SJSA1 (cell line): ENCODE measurements at regions not wholly inside any gene's neighbourhood (a gene's known extent, or its start where the extent isn't known, plus 50 kb on each side); places are given as distances from the start of the nearest gene placed in this dataset.

Experiments used
- DNase-seq, 2 experiments: peaks; one replicate each; pipeline ENCODE4 v3.0.0-alpha.2; 2015 to 2020; ENCODE audit warnings: low spot score in 2 of 2, low read depth in 1 of 2
- H3K27ac ChIP-seq: fragments of 250-450 bp; sonication (Bioruptor Pico); 2 replicates; pipeline ENCODE4 v1.5.1; 2020; ENCODE audit warnings: mild to moderate bottlenecking, moderate library complexity
- H3K27me3 ChIP-seq: fragments of 250-450 bp; sonication (Bioruptor Pico); replicated peaks from 2 replicates; pipeline ENCODE4 v1.5.1; 2020; ENCODE audit warnings: mild to moderate bottlenecking, moderate library complexity
- H3K36me3 ChIP-seq: fragments of 250-450 bp; sonication (Bioruptor Pico); 2 replicates; pipeline ENCODE4 v1.5.1; 2020; ENCODE audit warnings: mild to moderate bottlenecking
- H3K4me1 ChIP-seq: fragments of 250-450 bp; sonication (Bioruptor Pico); replicated peaks from 2 replicates; pipeline ENCODE4 v1.6.1; 2021; ENCODE audit warnings: mild to moderate bottlenecking
- H3K4me3 ChIP-seq: fragments of 250-450 bp; sonication (Bioruptor Pico); 2 replicates; pipeline ENCODE4 v1.5.1; 2020; ENCODE audit warnings: mild to moderate bottlenecking
- H3K9me3 ChIP-seq: fragments of 250-450 bp; sonication (Bioruptor Pico); replicated peaks from 2 replicates; pipeline ENCODE4 v1.5.1; 2020; ENCODE audit warnings: mild to moderate bottlenecking

- no peak for DNase-seq
- no peaks in the 10 kb centered on the region for H3K9me3 ChIP-seq
- H3K4me3 ChIP-seq: no peak overlapping the region
- no peak overlapping the region for H3K27ac ChIP-seq
- no peaks in the 10 kb centered on the region for H3K4me1 ChIP-seq
- H3K36me3 ChIP-seq: no peaks in the 10 kb centered on the region
- H3K27me3 ChIP-seq: no peaks in the 10 kb centered on the region
Observed at GRCh38 chr20:11604339-11604738, 313.4 kb upstream of the BTBD3 start.

GRCh38 chr20:11607047-11607446 is 310.6 kb upstream of the BTBD3 start:
- Histone ChIP-seq H3K27ac (no peak overlapping the region), H3K36me3 (no peaks in the 10 kb centered on the region), H3K4me3 (no peak overlapping the region), H3K4me1 (no peaks in the 10 kb centered on the region), H3K9me3 (no peaks in the 10 kb centered on the region), H3K27me3 (no peaks in the 10 kb centered on the region)
- DNase-seq: no peak

- DNase-seq: no peak
- Histone ChIP-seq H3K4me3 (no peak overlapping the region), H3K27ac (no peak overlapping the region), H3K36me3 (no peaks in the 10 kb centered on the region), H3K9me3 (no peaks in the 10 kb centered on the region), H3K27me3 (no peaks in the 10 kb centered on the region), H3K4me1 (no peaks in the 10 kb centered on the region)
Observed at GRCh38 chr20:11608736-11609135, 309.0 kb upstream of the BTBD3 start.

GRCh38 chr20:11624704-11625103 is 293.0 kb upstream of the BTBD3 start:
- Histone ChIP-seq H3K4me1 (no peaks in the 10 kb centered on the region), H3K9me3 (no peaks in the 10 kb centered on the region), H3K27me3 (no peaks in the 10 kb centered on the region), H3K36me3 (no peaks in the 10 kb centered on the region), H3K4me3 (no peak overlapping the region), H3K27ac (no peak overlapping the region)
- no peak for DNase-seq

- no peaks in the 10 kb centered on the region for H3K4me1 ChIP-seq
- no peak for DNase-seq
- no peak overlapping the region for H3K4me3 ChIP-seq
- no peaks in the 10 kb centered on the region for H3K9me3 ChIP-seq
- no peaks in the 10 kb centered on the region for H3K27me3 ChIP-seq
- H3K27ac ChIP-seq: no peak overlapping the region
- H3K36me3 ChIP-seq: no peaks in the 10 kb centered on the region
Observed at GRCh38 chr20:11626551-11626950, 291.1 kb upstream of the BTBD3 start.

- Histone ChIP-seq H3K4me3 (no peak overlapping the region), H3K27me3 (no peaks in the 10 kb centered on the region), H3K36me3 (no peaks in the 10 kb centered on the region), H3K9me3 (no peaks in the 10 kb centered on the region), H3K4me1 (no peaks in the 10 kb centered on the region), H3K27ac (no peak overlapping the region)
- DNase-seq: no peak
Observed at GRCh38 chr20:11642866-11643265, 274.8 kb upstream of the BTBD3 start.

GRCh38 chr20:11646359-11646758 is 271.3 kb upstream of the BTBD3 start:
- Histone ChIP-seq H3K27ac (no peak overlapping the region), H3K4me1 (no peaks in the 10 kb centered on the region), H3K4me3 (no peak overlapping the region), H3K9me3 (no peaks in the 10 kb centered on the region), H3K36me3 (no peaks in the 10 kb centered on the region), H3K27me3 (no peaks in the 10 kb centered on the region)
- DNase-seq: no peak

GRCh38 chr20:11650566-11650965 is 267.1 kb upstream of the BTBD3 start:
- Histone ChIP-seq H3K36me3 (no peaks in the 10 kb centered on the region), H3K27me3 (no peaks in the 10 kb centered on the region), H3K4me3 (no peak overlapping the region), H3K9me3 (no peaks in the 10 kb centered on the region), H3K4me1 (no peaks in the 10 kb centered on the region), H3K27ac (no peak overlapping the region)
- no peak for DNase-seq

GRCh38 chr20:11651138-11651537 is 266.6 kb upstream of the BTBD3 start:
- H3K27me3 ChIP-seq: no peaks in the 10 kb centered on the region
- H3K27ac ChIP-seq: no peak overlapping the region
- no peaks in the 10 kb centered on the region for H3K9me3 ChIP-seq
- H3K4me1 ChIP-seq: no peaks in the 10 kb centered on the region
- H3K4me3 ChIP-seq: no peak overlapping the region
- no peaks in the 10 kb centered on the region for H3K36me3 ChIP-seq
- no peak for DNase-seq

- H3K4me3 ChIP-seq: no peak overlapping the region
- H3K9me3 ChIP-seq: no peaks in the 10 kb centered on the region
- no peak overlapping the region for H3K27ac ChIP-seq
- H3K4me1 ChIP-seq: no peaks in the 10 kb centered on the region
- H3K36me3 ChIP-seq: no peaks in the 10 kb centered on the region
- DNase-seq: no peak
- H3K27me3 ChIP-seq: no peaks in the 10 kb centered on the region
Observed at GRCh38 chr20:11651647-11652046, 266.0 kb upstream of the BTBD3 start.

GRCh38 chr20:11652128-11652527 is 265.6 kb upstream of the BTBD3 start:
- Histone ChIP-seq H3K9me3 (no peaks in the 10 kb centered on the region), H3K4me1 (no peaks in the 10 kb centered on the region), H3K4me3 (no peak overlapping the region), H3K36me3 (no peaks in the 10 kb centered on the region), H3K27ac (no peak overlapping the region), H3K27me3 (no peaks in the 10 kb centered on the region)
- no peak for DNase-seq

- DNase-seq: no peak
- H3K27ac ChIP-seq: no peak overlapping the region
- no peaks in the 10 kb centered on the region for H3K4me1 ChIP-seq
- no peaks in the 10 kb centered on the region for H3K36me3 ChIP-seq
- no peak overlapping the region for H3K4me3 ChIP-seq
- no peaks in the 10 kb centered on the region for H3K9me3 ChIP-seq
- H3K27me3 ChIP-seq: no peaks in the 10 kb centered on the region
Observed at GRCh38 chr20:11654766-11655165, 262.9 kb upstream of the BTBD3 start.

GRCh38 chr20:11660673-11661072 is 257.0 kb upstream of the BTBD3 start:
- Histone ChIP-seq H3K27ac (no peak overlapping the region), H3K4me1 (no peaks in the 10 kb centered on the region), H3K27me3 (no peaks in the 10 kb centered on the region), H3K4me3 (no peak overlapping the region), H3K9me3 (no peaks in the 10 kb centered on the region), H3K36me3 (no peaks in the 10 kb centered on the region)
- DNase-seq: no peak

- no peaks in the 10 kb centered on the region for H3K9me3 ChIP-seq
- H3K36me3 ChIP-seq: no peaks in the 10 kb centered on the region
- H3K27ac ChIP-seq: no peak overlapping the region
- H3K27me3 ChIP-seq: no peaks in the 10 kb centered on the region
- no peak overlapping the region for H3K4me3 ChIP-seq
- no peak for DNase-seq
- no peaks in the 10 kb centered on the region for H3K4me1 ChIP-seq
Observed at GRCh38 chr20:11671015-11671511, 246.6 kb upstream of the BTBD3 start.

GRCh38 chr20:11672959-11673358 is 244.7 kb upstream of the BTBD3 start:
- Histone ChIP-seq H3K9me3 (no peaks in the 10 kb centered on the region), H3K27me3 (no peaks in the 10 kb centered on the region), H3K4me1 (no peaks in the 10 kb centered on the region), H3K36me3 (no peaks in the 10 kb centered on the region), H3K27ac (no peak overlapping the region), H3K4me3 (no peak overlapping the region)
- no peak for DNase-seq
